Activated naive CD8-positive, alpha-beta T cell treated with anti-CD3 and anti-CD28 coated beads for 36 hours (primary cell): ENCODE measurements at regions not wholly inside any gene's neighbourhood (a gene's known extent, or its start where the extent isn't known, plus 50 kb on each side); places are given as distances from the start of the nearest gene placed in this dataset.

Experiments
- DNase-seq: peaks from one replicate; pipeline ENCODE4 v3.0.0; 2021
- H3K27ac Mint-ChIP-seq: one replicate; pipeline ENCODE4 v1.8.0; 2022; ENCODE audit warnings: mild to moderate bottlenecking, moderate library complexity, mixed read lengths
- H3K27me3 Mint-ChIP-seq: one replicate; pipeline ENCODE4 v1.8.0; 2022; ENCODE audit warnings: mild to moderate bottlenecking, mixed read lengths
- H3K36me3 Mint-ChIP-seq: one replicate; pipeline ENCODE4 v1.8.0; 2021; ENCODE audit warnings: mild to moderate bottlenecking, mixed read lengths
- H3K4me1 Mint-ChIP-seq: one replicate; pipeline ENCODE4 v1.8.0; 2021; ENCODE audit warnings: mixed read lengths
- H3K4me3 Mint-ChIP-seq: one replicate; pipeline ENCODE4 v1.8.0; 2022; ENCODE audit warnings: mild to moderate bottlenecking, moderate library complexity, mixed read lengths
- H3K9me3 Mint-ChIP-seq: one replicate; pipeline ENCODE4 v1.8.0; 2022; ENCODE audit warnings: mixed read lengths

DNA sequence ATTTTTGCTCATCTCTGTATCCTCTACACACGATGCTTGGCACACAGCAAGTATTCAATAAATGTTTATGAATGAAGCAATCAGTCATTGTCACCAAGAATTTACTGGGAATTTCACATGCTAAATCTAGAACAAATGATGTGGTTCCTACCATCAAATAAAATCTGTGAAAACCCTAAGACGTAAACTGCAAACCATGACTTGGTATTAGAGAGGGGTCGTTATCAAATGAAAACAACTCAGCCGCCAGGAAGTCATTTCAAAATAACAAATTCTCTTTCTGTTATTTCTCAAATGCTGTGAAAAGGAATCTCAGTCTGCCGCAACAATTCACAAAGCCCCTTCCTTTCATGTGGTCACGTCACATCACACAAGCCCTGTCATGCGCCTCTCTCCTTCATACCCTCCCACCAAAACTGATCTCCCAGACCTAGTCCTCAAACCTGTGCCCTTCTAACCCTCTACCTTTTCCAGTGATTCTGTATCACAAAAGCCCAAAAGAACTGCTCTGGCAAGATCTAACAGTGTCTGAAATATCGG, 173.6 kb downstream of the DEPDC1B start:
- Mint-ChIP-seq H3K27ac (no peak overlapping the region), H3K4me1 (peaks cover 6% of the 10 kb centered on the region), H3K27me3 (no peaks in the 10 kb centered on the region), H3K9me3 (no peaks in the 10 kb centered on the region), H3K36me3 (no peaks in the 10 kb centered on the region), H3K4me3 (no peak overlapping the region)
- no peak for DNase-seq

DNA sequence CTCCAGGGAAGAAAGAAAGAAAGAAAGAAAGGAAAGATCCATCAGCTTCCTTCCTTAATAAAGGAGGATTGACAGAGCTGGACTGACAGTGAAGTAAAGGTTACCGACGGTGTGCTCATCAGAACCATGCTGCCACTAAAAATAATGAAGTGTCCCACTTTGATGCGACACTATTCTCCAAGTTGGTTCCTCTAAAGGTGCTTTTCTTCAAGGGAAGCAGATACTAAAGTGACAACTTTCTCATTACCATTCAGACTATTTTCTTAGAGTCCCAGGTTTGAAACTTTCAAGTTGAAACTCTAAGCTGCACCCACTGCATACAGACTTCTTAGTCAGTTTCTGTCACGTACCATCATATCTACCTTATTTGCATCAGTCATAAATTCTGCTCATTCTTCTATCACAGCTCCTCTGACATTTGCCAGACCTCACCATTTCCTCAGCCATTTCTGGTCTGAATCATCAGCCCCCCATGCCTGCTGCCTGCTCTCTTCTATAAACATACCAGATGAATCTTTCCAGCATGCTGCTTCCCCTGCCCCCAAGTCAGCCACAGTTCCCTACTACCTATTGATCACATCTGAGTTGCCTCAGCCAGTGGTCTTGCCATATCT, 177.6 kb downstream of the DEPDC1B start:
- H3K36me3 Mint-ChIP-seq = no peaks in the 10 kb centered on the region
- H3K4me1 Mint-ChIP-seq = peaks cover 6% of the 10 kb centered on the region
- H3K27me3 Mint-ChIP-seq = no peaks in the 10 kb centered on the region
- no peak overlapping the region for H3K4me3 Mint-ChIP-seq
- DNase-seq = peak; percentile 3
- H3K27ac Mint-ChIP-seq = no peak overlapping the region
- no peaks in the 10 kb centered on the region for H3K9me3 Mint-ChIP-seq

DNA sequence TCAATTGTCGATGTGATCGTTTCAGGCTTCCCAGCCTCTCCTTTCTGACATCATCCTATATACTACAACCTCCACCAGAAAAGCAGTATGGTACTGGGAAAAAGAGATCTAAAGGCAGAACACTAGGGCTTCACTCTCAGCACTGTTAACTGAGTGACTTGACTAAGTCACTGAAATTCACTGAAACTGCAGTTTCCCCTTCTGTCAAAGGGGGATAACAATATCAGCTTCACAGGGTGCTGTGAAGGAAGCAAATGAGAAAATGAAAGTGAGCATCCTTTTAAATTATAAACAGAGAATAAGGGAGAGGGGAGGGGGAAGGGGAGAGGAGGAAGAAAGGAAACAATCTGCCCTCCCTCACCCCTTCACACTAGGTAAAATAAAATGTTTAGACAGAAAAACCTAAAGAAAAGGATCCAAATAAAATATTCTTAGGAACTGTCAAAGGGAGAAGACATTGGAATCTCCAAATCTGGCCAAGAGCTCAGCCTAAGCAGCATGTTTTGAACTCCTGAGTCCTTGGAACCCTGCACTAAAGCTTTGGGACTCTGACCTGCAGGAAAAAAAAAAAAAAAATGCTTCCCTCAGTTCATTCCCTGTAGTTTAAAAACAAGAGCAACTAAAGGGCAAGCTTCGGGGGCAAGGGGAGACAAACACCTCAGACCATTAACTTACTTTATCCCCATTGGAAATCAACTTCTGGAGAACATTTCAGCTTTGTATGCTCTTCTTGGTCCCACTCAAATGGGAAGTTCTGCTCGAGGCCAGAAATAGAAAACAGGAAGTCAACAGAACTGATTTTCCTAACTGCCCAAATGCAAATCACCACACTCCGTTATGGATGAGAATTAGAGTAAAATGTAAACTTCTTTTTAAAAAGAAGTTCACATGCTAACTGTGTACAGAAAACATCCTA, 178.3 kb downstream of the DEPDC1B start:
- Mint-ChIP-seq H3K27ac (no peak overlapping the region), H3K36me3 (no peaks in the 10 kb centered on the region), H3K4me1 (peaks cover 5% of the 10 kb centered on the region), H3K27me3 (no peaks in the 10 kb centered on the region), H3K9me3 (no peaks in the 10 kb centered on the region), H3K4me3 (no peak overlapping the region)
- DNase-seq = no peak

DNA sequence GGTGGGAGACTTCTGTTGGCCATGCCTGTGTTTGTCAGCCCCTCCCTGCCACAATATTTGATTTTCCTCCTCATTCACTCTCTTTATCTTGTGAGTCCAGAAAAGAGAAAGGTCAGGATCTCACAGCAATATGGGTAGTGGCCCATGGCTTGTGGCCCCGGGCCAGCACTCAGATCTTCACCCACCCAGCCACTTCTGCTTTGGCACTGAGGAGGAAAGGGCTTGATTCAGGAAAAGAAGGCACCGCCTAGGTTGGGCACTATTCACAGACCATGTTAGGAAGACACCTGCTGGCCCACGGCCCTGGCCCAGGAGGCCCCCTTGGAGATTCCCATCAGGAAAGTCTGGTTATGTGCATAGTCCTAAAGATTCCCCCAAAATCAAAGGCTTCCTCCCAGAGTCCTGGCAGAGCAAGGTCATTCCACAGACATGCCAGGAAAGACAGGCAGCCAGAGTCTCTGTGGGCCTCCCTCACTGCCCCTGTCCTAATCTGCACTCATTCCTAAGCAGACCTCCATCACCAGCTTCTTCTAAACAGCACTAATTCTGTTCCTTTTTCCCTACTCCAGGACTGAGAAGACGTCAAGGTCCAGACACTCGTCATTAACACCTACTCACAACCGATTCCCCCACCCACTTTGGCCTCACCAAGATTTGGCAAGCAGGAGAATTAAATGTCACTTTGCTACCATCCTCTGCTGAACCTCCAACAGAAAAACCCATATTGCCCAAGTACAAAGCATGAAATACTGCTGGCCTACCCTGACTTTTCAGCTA, 179.3 kb downstream of the DEPDC1B start:
- no peak for DNase-seq
- no peaks in the 10 kb centered on the region for H3K9me3 Mint-ChIP-seq
- H3K4me3 Mint-ChIP-seq = no peak overlapping the region
- no peaks in the 10 kb centered on the region for H3K36me3 Mint-ChIP-seq
- no peak overlapping the region for H3K27ac Mint-ChIP-seq
- no peaks in the 10 kb centered on the region for H3K4me1 Mint-ChIP-seq
- no peaks in the 10 kb centered on the region for H3K27me3 Mint-ChIP-seq

DNA sequence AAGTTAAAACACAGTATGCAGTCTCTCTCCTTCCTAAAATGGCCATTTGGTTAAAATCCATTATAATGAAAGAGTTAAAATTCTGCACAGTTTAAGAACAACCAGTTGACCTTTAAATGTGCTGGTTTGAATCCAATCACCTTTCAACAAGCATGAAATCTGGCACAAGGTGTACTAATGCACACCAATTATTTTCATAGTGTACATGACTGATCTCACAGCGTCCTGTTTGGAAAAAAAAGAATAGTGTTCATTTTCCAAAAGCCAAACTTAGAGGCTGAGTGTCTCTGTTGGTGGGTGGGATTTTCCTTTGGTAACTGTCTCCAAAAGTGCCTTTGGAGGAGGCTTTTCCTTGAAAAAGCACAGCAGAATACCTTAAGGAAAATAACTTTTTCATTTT, 180.6 kb downstream of the DEPDC1B start:
- Mint-ChIP-seq H3K27me3 (no peaks in the 10 kb centered on the region), H3K4me3 (no peak overlapping the region), H3K36me3 (no peaks in the 10 kb centered on the region)

DNA sequence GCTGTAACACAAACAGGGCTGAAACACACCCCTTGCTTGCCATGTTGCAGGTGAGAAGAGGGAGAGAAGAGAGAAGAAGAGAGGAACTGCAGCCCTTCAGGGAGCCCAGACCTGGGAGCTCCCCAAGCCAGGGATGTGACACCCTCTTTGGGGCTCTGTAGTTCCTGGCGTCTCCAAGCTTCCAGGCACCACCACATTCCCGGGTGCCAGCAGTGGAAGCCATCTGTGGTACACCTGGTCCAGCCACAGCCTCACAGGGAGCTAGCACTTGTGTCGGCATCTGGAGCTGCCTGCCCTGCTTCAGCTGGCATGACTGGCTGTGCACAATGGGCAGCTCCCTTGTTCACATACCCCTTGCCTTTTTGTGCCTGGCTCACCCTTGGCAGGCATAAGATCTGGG, 182.1 kb downstream of the DEPDC1B start:
- DNase-seq = no peak
- H3K4me3 Mint-ChIP-seq = no peak overlapping the region
- H3K27me3 Mint-ChIP-seq = no peaks in the 10 kb centered on the region
- no peaks in the 10 kb centered on the region for H3K36me3 Mint-ChIP-seq
- no peaks in the 10 kb centered on the region for H3K9me3 Mint-ChIP-seq
- H3K27ac Mint-ChIP-seq = no peak overlapping the region
- no peaks in the 10 kb centered on the region for H3K4me1 Mint-ChIP-seq

More for the DNA sequence above, 180.6 kb downstream of the DEPDC1B start:
- Mint-ChIP-seq H3K27ac (no peak overlapping the region), H3K4me1 (no peaks in the 10 kb centered on the region), H3K9me3 (no peaks in the 10 kb centered on the region)
- DNase-seq = no peak

DNA sequence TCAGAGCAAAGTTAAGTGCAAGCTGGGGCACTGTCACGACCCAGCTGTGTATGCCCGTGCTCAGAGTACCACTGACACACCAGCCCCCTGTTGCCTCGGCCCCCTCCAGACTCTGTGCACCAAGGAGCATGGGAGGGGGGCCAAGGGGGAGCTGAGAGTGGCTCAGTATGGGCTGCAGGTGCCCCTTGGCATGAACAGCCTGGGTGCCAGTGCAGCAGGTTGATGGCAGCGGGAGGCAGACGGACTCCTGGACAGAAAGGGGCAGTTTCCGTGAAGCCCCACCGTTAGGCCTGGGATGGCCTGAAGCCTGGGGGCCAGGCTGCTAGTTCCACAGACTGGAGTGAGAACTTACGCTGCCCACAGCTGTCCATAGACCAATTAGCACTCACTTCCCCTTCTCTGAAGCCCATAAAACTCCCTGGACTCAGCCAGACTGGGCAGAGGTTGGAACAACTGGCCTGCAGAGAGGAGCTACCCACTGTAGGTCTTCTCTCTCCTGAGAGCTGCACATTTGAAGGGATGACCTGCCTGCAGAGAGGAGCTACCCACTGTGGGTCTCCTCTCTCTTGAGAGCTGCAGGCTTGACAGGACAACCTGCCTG, 182.8 kb downstream of the DEPDC1B start:
- no peak for DNase-seq
- Mint-ChIP-seq H3K36me3 (no peaks in the 10 kb centered on the region), H3K4me1 (no peaks in the 10 kb centered on the region), H3K27ac (no peak overlapping the region), H3K27me3 (no peaks in the 10 kb centered on the region), H3K9me3 (no peaks in the 10 kb centered on the region), H3K4me3 (no peak overlapping the region)

DNA sequence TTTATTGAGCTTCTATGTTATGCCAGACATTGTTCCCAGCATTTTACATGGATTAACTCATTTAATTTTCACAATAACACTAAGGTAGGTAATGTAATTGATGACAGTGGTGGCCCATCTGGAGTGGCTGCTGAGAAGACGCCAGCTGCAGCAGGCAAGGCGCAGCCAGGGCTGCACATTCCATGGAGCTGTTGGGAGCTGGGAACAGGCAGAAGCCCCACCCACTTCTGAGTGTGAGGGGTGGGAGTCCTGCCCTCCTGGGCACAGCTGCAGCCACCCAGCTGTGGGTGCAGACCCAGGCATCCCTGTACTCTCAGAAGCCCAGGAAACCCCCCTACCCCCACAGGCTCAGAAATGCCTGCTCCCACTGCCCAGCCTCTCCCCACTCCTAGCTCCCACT, 183.3 kb downstream of the DEPDC1B start:
- no peak overlapping the region for H3K27ac Mint-ChIP-seq
- H3K9me3 Mint-ChIP-seq = no peaks in the 10 kb centered on the region
- no peaks in the 10 kb centered on the region for H3K36me3 Mint-ChIP-seq
- H3K27me3 Mint-ChIP-seq = no peaks in the 10 kb centered on the region
- no peak for DNase-seq
- H3K4me3 Mint-ChIP-seq = no peak overlapping the region
- no peaks in the 10 kb centered on the region for H3K4me1 Mint-ChIP-seq

DNA sequence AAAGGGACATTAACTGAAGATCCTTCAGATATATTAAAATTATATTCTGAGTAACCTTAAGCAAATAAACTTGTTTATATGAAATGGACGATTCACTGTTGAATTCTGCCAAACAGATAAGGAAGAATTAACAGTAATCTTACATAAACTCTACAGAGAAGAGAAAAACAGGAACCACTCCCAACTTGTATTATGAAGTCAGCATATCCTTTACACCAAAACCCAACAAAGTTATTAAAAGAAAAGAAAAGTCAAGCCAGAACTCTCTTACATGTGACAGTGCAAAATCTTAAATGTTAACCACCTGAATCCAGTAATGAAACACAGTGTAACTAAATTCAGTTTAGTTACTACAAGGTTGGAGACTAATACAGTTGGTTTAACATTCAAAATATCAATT, 185.8 kb downstream of the DEPDC1B start:
- Mint-ChIP-seq H3K4me1 (no peaks in the 10 kb centered on the region), H3K4me3 (no peak overlapping the region), H3K27ac (no peak overlapping the region), H3K27me3 (no peaks in the 10 kb centered on the region), H3K9me3 (no peaks in the 10 kb centered on the region), H3K36me3 (no peaks in the 10 kb centered on the region)
- no peak for DNase-seq

DNA sequence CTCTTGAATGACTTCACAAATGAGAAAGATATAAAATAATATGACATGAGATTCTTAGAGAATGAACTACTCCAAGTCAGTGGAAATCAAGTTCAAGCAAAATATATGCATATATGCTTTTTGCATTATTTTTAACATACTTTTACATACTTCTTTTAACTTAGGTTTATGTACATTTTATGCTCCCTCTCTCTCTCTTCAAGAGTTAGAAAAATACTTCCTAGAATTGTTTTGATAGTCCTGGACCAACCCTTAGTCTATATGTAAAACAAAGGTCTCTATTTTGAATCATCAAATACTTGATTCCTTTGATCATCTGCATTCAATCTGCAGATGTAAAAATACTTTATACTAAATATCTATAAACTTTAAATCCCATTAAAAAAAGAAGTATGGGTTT, 187.8 kb downstream of the DEPDC1B start:
- Mint-ChIP-seq H3K36me3 (no peaks in the 10 kb centered on the region), H3K9me3 (no peaks in the 10 kb centered on the region), H3K27ac (no peak overlapping the region), H3K27me3 (no peaks in the 10 kb centered on the region), H3K4me3 (no peak overlapping the region), H3K4me1 (no peaks in the 10 kb centered on the region)
- no peak for DNase-seq

DNA sequence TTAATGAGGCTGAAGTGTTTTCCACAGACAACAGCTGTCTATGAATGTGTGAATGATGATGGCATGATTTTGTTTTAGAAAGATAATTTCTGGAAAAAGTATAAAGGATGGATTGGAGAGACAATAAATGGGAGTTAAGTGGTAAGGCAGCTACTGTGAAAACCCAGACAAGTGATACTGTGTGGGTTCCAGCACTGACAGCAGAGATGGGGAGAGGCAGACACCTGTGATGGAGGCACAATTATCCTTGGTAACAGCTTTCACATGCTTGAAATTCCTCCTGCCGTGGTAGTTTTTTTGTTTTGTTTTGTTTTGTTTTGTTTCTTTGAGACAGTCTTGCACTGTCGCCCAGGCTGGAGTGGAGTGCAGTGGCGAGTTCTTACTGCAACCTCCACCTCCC, 189.3 kb downstream of the DEPDC1B start:
- DNase-seq = no peak
- Mint-ChIP-seq H3K27ac (no peak overlapping the region), H3K4me1 (no peaks in the 10 kb centered on the region), H3K9me3 (no peaks in the 10 kb centered on the region), H3K4me3 (no peak overlapping the region), H3K36me3 (no peaks in the 10 kb centered on the region), H3K27me3 (no peaks in the 10 kb centered on the region)

DNA sequence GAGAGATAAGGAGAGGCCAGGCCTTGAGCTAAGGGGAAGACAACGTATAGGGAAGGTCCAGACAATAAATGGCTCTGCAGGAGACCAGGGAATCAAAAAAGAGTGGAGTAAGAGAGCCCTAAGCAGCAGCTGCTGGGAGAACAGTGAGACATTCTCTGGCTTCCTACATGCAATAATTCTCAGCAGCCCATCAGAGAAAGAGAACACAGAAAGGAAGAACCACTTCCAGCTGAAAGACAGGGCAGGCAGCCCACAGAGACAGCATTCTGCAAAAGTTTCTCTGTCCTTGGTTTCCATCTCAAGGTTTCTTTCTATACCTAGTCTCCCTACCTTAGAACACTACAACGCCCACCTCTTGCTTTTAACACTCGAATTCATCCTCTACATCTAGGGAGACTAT, 189.9 kb downstream of the DEPDC1B start:
- Mint-ChIP-seq H3K9me3 (no peaks in the 10 kb centered on the region), H3K4me3 (no peak overlapping the region), H3K27ac (no peak overlapping the region), H3K36me3 (no peaks in the 10 kb centered on the region), H3K4me1 (no peaks in the 10 kb centered on the region), H3K27me3 (no peaks in the 10 kb centered on the region)
- DNase-seq = no peak

DNA sequence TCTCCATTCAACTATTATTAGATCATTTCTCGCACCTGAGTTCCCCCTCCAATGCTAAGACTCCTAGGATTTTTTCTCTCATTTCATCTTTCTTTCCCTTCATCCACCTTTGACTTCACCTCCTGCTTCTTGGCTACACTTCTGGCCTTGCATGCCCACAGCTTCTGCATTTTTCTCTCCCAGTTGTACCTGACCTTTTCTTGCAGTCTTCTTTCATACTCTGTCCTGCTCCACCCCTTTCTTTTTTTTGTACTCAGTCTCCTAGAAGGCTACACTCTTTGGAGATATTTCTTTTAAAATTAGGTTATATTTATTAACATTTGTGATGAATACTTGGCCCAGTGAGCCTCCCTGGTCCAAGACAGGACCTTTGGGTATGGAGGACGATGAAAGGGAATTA, 190.4 kb downstream of the DEPDC1B start:
- H3K4me1 Mint-ChIP-seq = no peaks in the 10 kb centered on the region
- no peaks in the 10 kb centered on the region for H3K9me3 Mint-ChIP-seq
- H3K27me3 Mint-ChIP-seq = no peaks in the 10 kb centered on the region
- no peak overlapping the region for H3K27ac Mint-ChIP-seq
- no peak for DNase-seq
- H3K4me3 Mint-ChIP-seq = no peak overlapping the region
- no peaks in the 10 kb centered on the region for H3K36me3 Mint-ChIP-seq

DNA sequence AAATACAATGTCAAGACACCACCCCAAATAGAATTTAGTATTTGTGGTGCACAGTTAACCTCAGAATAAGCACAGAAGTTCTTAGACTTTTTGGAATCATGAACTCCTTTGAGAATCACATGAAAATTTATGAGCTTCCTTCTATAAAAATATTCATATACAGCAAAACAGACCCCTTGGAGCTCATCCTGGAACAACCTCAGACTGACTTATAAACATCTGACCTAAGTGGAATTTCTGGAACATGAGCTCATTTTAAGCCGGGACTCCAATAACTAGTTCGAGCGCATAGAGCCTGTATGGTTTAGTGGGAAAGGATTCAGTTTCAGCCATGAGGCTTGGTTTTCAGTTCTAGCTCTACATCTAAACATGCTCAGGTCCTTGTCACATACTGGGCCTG, 192.3 kb downstream of the DEPDC1B start:
- Mint-ChIP-seq H3K27ac (no peak overlapping the region), H3K36me3 (no peaks in the 10 kb centered on the region), H3K4me1 (no peaks in the 10 kb centered on the region), H3K9me3 (no peaks in the 10 kb centered on the region), H3K27me3 (no peaks in the 10 kb centered on the region), H3K4me3 (no peak overlapping the region)
- DNase-seq = no peak
